GM12891 (cell line): ENCODE measurements at regions not wholly inside any gene's neighbourhood (a gene's known extent, or its start where the extent isn't known, plus 50 kb on each side); places are given as distances from the start of the nearest gene placed in this dataset.

Experiments
- PAX5 ChIP-seq: IDR thresholded peaks from 2 replicates; pipeline ENCODE4 v1.6.1; 2011; ENCODE audit warnings: low read length, moderate library complexity, mild to moderate bottlenecking; ENCODE audit not compliant: insufficient read depth, severe bottlenecking
- POLR2A ChIP-seq: IDR thresholded peaks from 2 replicates; pipeline ENCODE4 v1.6.1; 2011; ENCODE audit warnings: low read depth, low read length, control low read depth
- POLR2AphosphoS5 ChIP-seq: IDR thresholded peaks from 2 replicates; pipeline ENCODE4 v1.6.1; 2011; ENCODE audit warnings: low read depth, low read length, control low read depth
- POU2F2 ChIP-seq: IDR thresholded peaks from 2 replicates; pipeline ENCODE4 v1.6.1; 2011; ENCODE audit warnings: low read depth, mild to moderate bottlenecking, control low read depth, low read length, moderate library complexity
- TAF1 ChIP-seq: IDR thresholded peaks from 2 replicates; pipeline ENCODE4 v1.6.1; 2011; ENCODE audit warnings: low read depth, low read length, control low read depth

GRCh38 chr2:65775839-65776238 lies 343.4 kb upstream of the SPRED2 start:
- TF ChIP-seq POU2F2 (no peak), POLR2A (no peak), POLR2AphosphoS5 (no peak), TAF1 (no peak), PAX5 (no peak)
